Nephron (organoid): ENCODE measurements at regions not wholly inside any gene's neighbourhood (a gene's known extent, or its start where the extent isn't known, plus 50 kb on each side); places are given as distances from the start of the nearest gene placed in this dataset.
"Not testable (repeated sequence)": the region's sequence is repeated elsewhere in the genome, so short reads cannot be mapped to it uniquely, and the experiment has no call there.

Experiments
- H3K27ac Mint-ChIP-seq, 3 experiments: 2 replicates each; pipeline ENCODE4 v1.8.0; 2020; ENCODE audit warnings: mixed read lengths in 3 of 3, mild to moderate bottlenecking in 2 of 3, moderate library complexity in 1 of 3
- H3K27me3 Mint-ChIP-seq: 2 replicates; pipeline ENCODE4 v1.8.0; 2021; ENCODE audit warnings: low read depth, mild to moderate bottlenecking, moderate library complexity, mixed read lengths
- H3K36me3 Mint-ChIP-seq: 2 replicates; pipeline ENCODE4 v1.8.0; 2020; ENCODE audit warnings: low read depth, mixed read lengths
- H3K4me1 Mint-ChIP-seq: 2 replicates; pipeline ENCODE4 v1.8.0; 2020; ENCODE audit warnings: mixed read lengths
- H3K4me3 Mint-ChIP-seq, 3 experiments: 2 replicates each; pipeline ENCODE4 v1.8.0; 2020; ENCODE audit warnings: mild to moderate bottlenecking in 3 of 3, mixed read lengths in 3 of 3, moderate library complexity in 2 of 3
- H3K9me3 Mint-ChIP-seq: 2 replicates; pipeline ENCODE4 v1.8.0; 2020; ENCODE audit warnings: mixed read lengths
- CTCF ChIP-seq, 3 experiments: fragments of 200-600 bp; sonication (generic); IDR thresholded peaks; one replicate each; pipeline ENCODE4 v1.5.0; 2021; ENCODE audit warnings: antibody characterized with exemption in 3 of 3; ENCODE audit not compliant: unreplicated experiment in 3 of 3

- H3K4me1 Mint-ChIP-seq, result peaks cover 50% of the 10 kb centered on the region
- H3K9me3 Mint-ChIP-seq, result no peaks in the 10 kb centered on the region
- peaks cover 6% of the 10 kb centered on the region for H3K27me3 Mint-ChIP-seq
- peak overlapping the region in 1 of 3 experiments; percentile 11 for H3K4me3 Mint-ChIP-seq
- TF ChIP-seq CTCF (IDR thresholded peaks at IDR 0.05; ENCODE audit: unreplicated experiment in 3 of 3), result no peak
- H3K27ac Mint-ChIP-seq, result peak overlapping the region; percentile 73 to 90 (median 78)
- no peaks in the 10 kb centered on the region for H3K36me3 Mint-ChIP-seq
These were observed 305.7 kb downstream of the FZD1 start for GRCh38 chr7:91569728-91570457.

- H3K27ac Mint-ChIP-seq, result peak overlapping the region; percentile 15 to 87 (median 73)
- H3K36me3 Mint-ChIP-seq, result no peaks in the 10 kb centered on the region
- TF ChIP-seq CTCF (IDR thresholded peaks at IDR 0.05; ENCODE audit: unreplicated experiment in 3 of 3), result no peak
- H3K27me3 Mint-ChIP-seq, result peaks cover 6% of the 10 kb centered on the region
- peak overlapping the region in 1 of 3 experiments; percentile 18 for H3K4me3 Mint-ChIP-seq
- H3K9me3 Mint-ChIP-seq, result no peaks in the 10 kb centered on the region
- H3K4me1 Mint-ChIP-seq, result peaks cover 46% of the 10 kb centered on the region
These were observed 306.3 kb downstream of the FZD1 start for GRCh38 chr7:91570560-91570959.

GRCh38 chr7:91571601-91572000 is 307.4 kb downstream of the FZD1 start:
- Mint-ChIP-seq H3K9me3 (peaks cover 4% of the 10 kb centered on the region), H3K27me3 (peaks cover 3% of the 10 kb centered on the region), H3K27ac (peak overlapping the region in 1 of 3 experiments; percentile 73), H3K4me3 (no peak overlapping the region), H3K4me1 (peaks cover 36% of the 10 kb centered on the region), H3K36me3 (no peaks in the 10 kb centered on the region)
- no peak for TF ChIP-seq CTCF (IDR thresholded peaks at IDR 0.05; ENCODE audit: unreplicated experiment in 3 of 3)

- peaks cover 3% of the 10 kb centered on the region for H3K27me3 Mint-ChIP-seq
- peaks cover 24% of the 10 kb centered on the region for H3K4me1 Mint-ChIP-seq
- no peak for TF ChIP-seq CTCF (IDR thresholded peaks at IDR 0.05; ENCODE audit: unreplicated experiment in 3 of 3)
- peaks cover 8% of the 10 kb centered on the region for H3K9me3 Mint-ChIP-seq
- H3K36me3 Mint-ChIP-seq, result no peaks in the 10 kb centered on the region
- H3K4me3 Mint-ChIP-seq, result no peak overlapping the region
- H3K27ac Mint-ChIP-seq, result peak overlapping the region in 2 of 3 experiments; percentile 15 to 33
These were observed 307.1 kb downstream of the MTERF1 start for GRCh38 chr7:91573405-91573804.

- H3K4me1 Mint-ChIP-seq, result peaks cover 18% of the 10 kb centered on the region
- not testable (repeated sequence) for H3K27ac Mint-ChIP-seq, H3K4me3 Mint-ChIP-seq, H3K36me3 Mint-ChIP-seq, H3K9me3 Mint-ChIP-seq, H3K27me3 Mint-ChIP-seq
These were observed 304.0 kb downstream of the MTERF1 start for GRCh38 chr7:91576459-91576858.

- Mint-ChIP-seq H3K4me3 (no peak overlapping the region), H3K9me3 (peaks cover 18% of the 10 kb centered on the region), H3K36me3 (no peaks in the 10 kb centered on the region), H3K4me1 (peaks cover 10% of the 10 kb centered on the region), H3K27me3 (no peaks in the 10 kb centered on the region), H3K27ac (peak overlapping the region in 2 of 3 experiments; percentile 92 to 97)
- no peak for TF ChIP-seq CTCF (IDR thresholded peaks at IDR 0.05; ENCODE audit: unreplicated experiment in 3 of 3)
These were observed 300.7 kb downstream of the MTERF1 start for GRCh38 chr7:91579837-91580236.
